ENCODE measurements at regions not wholly inside any gene's neighbourhood (a gene's known extent, or its start where the extent isn't known, plus 50 kb on each side); places are given as distances from the start of the nearest gene placed in this dataset.

- no peak for TF ChIP-seq CTCF (IDR thresholded peaks at IDR 0.05; ENCODE audit: poor library complexity)
- no peak for TF ChIP-seq EZH2 (IDR thresholded peaks at IDR 0.05; ENCODE audit: borderline replicate concordance)
Observed at GRCh38 chr18:8526332-8526731, 82.9 kb upstream of the RAB12 start.
